NCI-H1092 treated with DMSO at 0.1 percent for 48 hours (cell line): ENCODE measurements at regions not wholly inside any gene's neighbourhood (a gene's known extent, or its start where the extent isn't known, plus 50 kb on each side); places are given as distances from the start of the nearest gene placed in this dataset.

Experiments
- DNase-seq: peaks from one replicate; lab custom pipeline; 2025; lab: John Stamatoyannopoulos, UW

DNA sequence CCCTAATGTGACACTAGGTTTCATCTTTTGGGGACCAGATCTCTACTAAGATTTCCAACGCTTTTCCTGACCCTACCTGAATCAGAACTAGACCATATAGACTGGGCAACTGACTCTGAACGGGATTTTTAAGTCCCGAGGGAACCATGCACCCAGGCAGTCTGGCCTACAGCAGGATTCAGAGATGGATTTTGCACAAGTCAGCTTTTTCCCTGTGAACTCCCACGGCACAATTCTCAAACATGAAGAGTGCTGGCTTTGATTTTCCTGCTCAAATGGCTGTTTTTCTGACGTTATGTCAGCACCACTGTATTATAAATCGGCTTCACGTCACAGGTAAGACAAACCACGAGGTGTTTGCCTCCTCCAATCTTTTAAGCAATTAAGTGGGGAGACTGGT, 409.1 kb downstream of the TCERG1L start:
- no peak for DNase-seq

DNA sequence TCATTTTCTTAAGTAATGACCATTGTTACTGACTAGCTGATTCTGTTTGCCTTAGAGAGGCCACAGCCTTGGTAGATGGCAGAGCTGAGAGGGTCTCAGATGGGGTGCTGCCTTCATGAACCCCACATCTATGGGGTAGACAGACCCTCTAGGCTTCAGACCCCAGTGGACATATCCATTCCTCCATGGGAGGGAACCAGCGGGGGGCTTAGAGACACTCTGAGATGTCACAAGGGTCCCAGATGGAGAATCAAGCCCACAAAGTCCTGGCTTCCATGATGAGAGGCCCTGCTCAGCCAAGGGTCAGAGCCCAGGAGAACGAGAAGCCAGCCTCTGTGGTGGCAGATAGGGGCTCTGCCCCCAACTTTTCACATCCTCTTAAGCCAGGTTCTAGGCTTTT, 408.6 kb downstream of the TCERG1L start:
- no peak for DNase-seq

DNA sequence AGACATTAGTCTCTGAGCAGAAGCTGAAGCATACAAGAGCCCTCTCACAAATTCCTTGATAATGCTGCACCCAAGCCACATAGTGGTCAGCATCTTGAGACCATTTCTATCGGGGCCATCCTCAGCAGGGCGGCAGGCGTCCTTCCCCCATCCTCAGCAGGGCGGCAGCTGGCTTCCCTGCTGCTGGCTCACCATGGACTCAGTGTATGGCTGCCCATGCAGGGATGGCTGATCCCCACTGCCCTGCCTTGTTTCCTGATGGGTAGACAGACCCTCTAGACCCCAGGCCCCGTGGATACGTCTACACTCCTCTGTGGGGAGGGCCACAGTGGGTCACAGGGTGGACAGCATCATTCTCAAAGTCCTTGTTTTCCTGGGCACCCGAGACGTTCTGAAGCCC, 406.8 kb downstream of the TCERG1L start:
- no peak for DNase-seq

DNA sequence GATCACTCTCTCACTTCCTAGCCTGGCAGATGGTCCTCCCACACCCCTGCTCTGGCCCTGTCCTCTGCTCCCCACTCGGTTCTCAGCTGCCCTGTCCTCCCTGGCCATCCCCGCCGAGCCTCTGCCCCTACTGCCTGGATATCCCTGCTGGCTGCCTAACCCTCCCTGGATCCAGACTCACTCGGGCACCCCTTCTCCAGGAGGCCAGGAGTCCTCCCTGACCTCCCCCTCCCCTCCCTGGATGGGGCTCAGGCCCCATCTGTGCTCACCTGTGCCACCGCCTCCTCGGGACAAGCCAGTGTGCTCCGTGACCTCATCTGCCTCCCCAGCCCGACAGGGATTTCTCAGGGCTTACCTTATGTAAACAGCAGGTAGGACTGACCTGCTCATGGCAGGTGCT, 406.1 kb downstream of the TCERG1L start:
- DNase-seq: no peak

DNA sequence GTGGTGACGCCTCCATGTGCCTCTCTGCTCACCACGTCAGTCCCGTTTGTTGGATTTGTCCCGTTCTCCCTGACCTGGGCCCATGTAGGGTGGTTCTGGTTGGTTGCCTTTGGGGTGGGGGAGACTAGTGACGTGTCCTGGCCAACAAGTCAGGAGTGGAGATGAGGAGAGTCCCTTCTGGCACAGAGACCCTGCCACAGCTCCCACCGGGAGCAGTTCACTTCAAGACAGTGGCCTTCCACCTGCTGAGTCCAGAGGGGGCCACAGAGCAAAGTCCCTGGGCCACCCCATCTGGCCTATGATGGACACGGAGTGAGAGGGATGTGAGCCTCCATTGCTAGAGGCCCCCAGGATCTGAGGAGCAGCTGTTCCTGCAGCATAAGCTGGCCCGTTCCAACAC, 405.6 kb downstream of the TCERG1L start:
- DNase-seq: no peak

DNA sequence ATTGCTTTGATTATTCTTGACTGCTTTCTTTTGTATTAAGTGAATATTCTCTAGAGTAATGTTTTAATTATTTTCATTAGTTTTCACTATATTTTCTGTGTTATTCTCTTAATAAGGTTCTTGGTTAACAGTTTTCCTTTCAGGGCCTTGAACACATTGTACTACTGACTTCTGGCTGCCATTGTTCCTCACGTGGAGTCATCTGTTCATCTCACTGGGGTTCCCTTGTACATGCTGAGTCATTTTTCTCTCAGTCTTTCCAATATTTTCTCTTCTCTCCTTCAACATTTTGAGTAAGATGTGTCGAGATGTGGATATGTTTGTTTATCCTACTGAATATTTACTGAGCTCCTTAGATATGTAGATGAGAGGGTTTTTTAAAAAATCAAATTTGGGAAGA, 400.7 kb downstream of the TCERG1L start:
- no peak for DNase-seq

DNA sequence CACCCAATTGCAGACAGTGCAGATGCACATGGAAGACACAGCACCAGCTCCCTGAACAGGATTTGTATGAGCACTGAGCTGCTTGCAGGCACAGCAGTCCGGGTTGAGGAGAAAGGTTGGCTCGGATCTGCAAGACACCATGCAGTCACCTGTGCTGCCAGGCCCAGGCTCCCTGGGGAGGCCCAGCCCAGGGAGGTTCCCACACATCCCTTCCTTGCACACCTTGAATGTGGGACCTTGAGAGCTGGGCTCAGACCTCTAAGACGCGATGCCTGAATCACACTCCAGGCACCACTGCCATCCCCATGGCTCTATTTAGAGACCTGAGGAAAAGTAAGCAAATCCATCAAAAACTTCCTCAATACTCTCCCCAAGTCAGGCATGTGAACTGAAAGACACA, 397.7 kb downstream of the TCERG1L start:
- DNase-seq: no peak

DNA sequence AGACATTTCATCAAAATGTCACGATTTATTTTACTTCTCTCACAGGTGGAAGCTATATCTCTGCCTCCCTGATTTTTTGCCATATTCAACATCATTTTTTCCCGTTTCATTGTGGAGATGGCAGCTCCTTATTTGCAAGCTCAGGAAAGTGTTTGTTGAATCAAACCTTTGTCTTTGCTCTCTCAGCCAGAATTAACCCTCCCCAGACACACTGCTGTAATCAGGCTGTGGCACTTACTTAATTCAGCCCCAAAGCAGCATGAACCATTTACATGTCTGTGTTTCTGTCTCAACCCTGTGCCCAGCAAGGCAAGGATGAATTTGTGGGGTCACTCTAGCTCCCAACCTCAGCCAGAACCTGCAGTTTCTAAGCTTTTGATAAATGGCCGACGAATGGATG, 397.2 kb downstream of the TCERG1L start:
- no peak for DNase-seq

DNA sequence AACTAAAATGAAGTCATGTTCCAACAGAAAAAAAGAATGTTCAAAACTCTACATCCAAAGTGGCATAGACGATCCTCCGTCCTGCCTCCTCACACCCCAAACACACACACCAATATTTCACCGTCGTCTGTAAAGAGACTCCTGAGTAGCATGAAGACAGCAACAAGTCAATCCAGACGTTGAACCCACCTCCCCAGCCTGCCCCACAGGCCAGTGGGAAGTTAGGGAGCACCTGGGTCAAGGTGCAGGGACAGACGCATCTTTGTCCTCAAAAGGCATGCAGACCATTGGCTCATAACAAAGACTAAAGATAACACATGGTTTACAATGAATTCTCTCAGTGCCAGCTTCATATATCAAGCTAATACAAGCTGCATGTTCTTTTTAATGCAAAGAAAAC, 396.5 kb downstream of the TCERG1L start:
- no peak for DNase-seq

DNA sequence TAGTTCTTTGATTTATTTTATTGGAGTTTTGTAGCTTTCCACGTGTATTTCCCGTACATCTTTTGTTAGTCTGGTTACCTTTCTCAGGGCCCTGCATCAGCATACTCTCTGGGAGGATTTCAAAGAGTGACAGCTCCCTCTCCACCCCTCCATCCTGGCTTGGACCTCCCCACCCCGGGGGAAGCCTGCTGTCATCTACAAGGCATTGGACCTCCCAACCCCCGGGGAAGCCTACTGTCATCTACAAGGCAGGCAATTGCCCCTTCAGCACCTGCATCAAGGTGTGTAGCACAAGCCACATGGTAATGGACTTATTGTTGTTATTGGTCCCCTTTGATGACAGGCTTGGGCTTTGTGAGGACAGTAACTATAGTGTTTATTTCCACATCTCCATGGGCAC, 390.1 kb downstream of the TCERG1L start:
- DNase-seq: no peak

DNA sequence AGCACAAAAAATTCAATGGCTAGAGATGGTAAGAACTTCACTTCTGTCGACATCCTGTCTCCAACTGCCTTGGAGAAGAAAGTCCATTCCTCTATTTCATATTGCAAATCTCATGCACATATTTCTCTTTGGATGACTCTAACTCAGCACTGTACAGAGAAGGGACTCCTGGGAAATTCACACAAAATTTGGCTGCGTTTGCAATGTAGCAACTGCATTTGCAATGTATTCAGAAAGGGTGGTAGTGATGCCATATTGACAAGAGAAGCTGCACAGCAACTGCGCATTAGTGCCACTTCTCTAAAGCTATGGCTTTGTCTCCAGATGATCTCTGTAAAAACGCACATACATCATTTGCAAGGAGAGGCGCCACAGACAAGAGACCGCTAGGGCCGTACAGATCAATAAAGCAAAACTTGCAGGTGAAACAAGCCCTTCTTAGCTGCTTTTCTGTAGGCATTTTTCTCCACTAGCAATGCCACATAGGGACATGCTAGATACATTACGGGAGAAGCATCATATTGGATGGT, 389.5 kb downstream of the TCERG1L start:
- no peak for DNase-seq

DNA sequence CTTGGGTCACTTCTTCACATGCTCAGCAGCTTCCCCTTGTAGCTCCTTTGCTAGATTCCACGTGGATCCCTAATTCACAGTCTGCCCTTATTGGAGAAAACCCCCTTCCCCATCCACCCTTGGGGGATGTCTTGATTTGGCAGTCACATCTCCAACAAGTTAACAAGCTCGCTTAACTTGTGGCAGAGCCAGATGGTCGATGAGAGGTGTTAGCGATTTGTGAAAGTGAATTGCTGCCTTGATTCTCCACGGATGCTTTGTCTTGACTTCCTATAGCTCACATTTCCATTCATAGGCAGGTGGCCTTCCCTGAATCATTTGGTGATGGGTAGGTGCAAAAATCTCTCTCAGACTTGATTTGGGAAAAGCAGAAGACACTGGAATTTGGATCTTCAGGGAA, 387.9 kb downstream of the TCERG1L start:
- no peak for DNase-seq

DNA sequence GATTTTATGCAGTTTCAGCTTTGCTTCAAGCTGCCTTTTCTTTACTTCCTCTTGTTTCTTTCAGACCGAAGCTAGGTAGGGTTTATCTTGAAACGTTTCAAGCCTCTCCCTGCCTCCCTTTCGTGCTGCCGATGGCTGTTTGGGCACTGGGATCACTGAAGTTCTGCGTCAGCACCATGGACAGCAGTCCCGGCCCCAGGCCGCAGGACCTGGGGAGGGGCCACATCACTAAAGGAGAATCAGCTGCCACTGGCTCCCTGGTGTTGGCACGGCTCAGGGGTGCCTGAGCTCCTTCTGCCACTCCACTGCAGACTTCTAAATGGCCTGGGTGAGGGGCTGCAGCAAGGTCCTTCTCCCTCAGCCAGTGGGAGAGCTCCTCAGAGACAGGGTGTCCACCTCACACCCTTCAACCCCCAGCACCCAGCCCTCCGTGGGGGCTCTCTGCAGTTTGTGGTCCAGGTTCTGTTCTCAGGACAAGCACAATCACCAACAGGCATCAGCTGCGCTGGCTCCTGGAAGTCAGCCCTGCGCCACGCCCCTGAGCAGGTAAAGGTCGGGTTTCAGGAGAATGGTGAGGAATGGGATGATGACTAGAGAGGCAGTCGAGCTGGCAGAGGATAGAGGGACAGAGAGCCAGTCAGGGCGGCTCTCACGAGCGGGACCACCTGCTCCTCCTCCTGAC, 387.2 kb downstream of the TCERG1L start:
- DNase-seq: no peak

DNA sequence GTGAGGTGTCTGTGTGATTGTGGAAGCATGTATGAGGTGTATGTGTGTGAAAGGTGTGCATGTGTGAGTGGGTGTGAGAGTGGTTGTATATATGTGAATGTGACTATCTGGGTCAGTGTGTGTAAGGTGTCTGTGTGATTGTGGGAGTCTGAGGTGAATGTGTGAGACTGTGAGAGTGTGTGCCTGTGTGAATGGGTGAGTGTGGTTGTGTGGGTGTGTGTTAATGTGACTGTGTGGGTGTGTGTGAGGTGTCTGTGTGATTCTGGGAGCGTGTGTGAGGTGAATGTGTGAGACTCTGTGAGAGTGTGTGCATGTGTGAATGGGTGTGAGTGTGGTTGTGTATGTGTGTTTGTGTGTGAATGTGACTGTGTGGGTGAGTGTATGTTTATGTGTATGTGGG, 385.1 kb downstream of the TCERG1L start:
- no peak for DNase-seq

DNA sequence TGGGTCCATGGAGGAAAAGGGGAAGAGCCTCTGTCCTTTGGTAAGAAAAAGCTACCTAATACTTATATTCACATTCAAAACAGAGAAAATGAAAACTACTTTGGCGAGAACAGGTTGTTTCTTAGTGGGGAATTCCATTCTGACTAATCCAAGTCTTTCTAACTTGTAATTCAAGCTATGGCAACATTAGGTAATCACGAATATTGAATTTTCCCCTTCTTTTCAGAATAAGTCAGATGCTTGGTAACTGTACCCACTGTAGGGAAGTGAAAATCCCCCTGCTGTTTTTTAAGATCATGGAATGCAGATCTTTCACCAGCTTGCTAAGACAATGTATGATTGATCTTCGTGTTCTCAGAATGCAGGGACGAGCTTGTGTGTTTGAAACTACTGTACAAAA, 384.4 kb downstream of the TCERG1L start:
- no peak for DNase-seq

DNA sequence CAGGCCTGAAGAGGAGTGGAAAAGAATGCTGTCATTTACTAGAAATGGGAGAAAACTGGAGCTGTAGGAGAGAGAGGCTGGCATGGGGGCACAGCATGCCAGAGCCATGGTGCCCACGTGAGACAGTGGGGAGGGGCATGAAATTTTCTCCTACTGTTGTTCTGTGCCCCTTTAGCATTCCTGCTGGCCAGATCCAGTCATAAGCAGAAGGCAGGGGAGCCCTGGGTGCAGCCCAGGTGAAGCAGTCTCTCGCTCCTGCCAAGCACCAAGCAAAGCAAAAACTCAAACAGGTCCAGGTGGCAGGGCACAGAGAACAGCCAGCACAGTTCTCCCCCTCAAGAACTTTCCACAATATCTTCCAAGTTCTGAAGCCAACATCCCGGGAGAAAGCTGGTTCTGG, 383.2 kb downstream of the TCERG1L start:
- no peak for DNase-seq

DNA sequence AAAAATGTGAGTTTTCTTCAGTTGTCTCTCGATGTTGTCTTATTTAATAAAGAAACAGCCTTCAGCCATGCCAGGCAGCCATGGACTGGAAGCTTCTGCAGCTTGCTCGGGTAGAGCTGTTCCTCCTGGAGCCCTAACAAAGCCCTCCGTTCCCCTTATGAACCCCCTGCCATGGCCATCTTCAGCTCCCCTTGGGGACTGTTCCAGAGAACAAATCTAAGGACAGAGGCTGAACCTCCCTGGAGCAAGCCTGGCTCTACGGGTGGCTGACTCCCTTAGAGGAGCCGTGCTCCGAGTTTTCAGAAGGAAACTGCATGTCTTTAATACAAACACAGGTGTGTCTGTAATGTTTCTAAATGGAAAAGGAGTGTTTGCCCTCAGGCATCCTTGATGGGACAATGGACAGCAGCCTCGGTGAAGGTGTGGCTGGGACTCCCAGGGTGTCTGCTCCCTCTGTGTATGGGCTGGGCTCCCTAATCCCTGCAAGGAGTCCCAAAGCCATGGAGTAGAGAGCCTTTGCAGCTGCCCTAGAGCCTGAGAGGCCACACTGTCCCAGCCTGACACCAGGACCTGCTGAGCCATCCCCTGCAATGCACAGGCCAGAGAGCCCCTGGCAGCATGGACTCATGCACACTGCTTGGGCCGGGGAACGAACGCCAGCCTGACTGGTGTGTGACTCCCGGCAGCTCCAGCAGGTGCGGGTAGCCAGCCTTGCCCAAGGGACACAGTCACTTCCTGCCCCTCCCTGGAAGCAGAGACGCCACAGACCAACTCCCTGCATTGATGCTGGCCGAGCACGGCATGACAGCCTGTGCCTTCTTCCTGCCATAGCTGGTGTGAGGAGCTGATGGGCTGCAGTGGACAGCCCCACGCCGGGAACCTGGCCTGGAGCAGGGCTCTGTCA, 381.8 kb downstream of the TCERG1L start:
- DNase-seq: no peak

DNA sequence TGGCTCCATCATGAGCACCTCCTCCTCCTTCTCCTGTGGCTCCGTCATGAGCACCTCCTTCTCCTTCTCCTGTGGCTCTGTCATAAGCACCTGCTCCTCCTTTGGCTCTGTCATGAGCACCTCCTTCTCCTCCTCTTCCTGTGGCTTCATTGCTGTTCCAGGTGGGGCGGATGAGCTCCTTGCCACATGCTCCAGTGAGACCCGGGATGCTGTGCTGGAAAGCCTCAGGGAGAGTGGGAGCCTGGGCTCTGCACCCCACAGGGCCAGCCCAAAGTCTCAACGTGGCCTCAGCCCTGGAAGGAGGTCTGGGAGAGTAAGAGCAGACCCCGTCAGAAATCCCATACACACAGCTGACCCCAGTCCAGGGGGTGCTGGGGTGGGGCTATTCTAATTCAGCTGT, 380.7 kb downstream of the TCERG1L start:
- no peak for DNase-seq

DNA sequence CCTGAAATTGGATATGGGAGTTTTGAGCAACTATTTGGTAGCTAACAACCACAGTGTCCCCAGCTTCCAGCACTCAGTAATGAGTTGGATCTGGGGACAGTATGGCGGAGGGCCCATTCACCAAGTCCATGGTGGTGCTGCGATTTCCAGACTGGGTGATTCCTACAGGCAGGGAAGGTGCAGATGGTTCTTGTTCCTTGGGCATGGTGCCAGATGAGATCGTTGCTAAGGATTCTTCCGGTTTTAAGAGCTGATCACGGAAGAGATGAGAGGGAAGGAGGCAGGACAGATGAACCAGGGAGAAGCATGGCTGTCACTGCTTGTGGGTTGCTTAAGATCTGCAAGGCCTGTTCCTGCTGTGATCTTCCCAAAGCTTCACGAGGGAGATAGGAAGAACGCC, 380.3 kb downstream of the TCERG1L start:
- DNase-seq: no peak

DNA sequence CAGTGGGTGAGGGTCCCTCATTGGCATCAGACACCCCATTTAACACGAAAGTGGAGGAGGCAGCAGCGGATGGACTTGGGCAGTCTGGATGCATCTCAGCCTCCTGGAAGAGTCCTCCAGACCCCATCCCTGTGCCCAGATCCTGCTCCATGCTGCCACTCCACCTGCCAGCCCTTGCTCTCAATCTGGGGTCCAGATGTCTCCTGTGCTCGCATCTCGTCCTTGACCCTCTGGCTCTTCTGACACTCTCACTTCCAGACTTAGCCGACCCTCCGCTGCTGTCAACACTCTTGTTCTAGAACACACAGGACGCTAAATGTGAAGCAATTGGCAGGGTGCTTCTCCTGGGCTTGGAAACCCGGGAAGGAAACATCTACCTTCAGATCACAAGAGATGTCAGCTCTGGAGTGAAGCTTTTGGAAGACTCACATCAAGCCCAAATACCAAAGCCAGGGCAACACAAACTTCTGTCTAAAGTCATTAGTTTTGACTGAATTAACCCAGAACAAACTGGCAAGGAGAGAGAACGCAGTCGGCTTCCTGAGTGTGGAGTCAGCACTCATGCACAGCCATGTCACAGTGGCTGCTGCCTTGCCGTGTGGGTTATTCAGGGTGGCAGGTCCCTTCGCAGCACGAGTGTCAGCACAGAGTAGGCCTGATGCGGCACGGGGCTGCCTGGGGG, 379.1 kb downstream of the TCERG1L start:
- DNase-seq: no peak

DNA sequence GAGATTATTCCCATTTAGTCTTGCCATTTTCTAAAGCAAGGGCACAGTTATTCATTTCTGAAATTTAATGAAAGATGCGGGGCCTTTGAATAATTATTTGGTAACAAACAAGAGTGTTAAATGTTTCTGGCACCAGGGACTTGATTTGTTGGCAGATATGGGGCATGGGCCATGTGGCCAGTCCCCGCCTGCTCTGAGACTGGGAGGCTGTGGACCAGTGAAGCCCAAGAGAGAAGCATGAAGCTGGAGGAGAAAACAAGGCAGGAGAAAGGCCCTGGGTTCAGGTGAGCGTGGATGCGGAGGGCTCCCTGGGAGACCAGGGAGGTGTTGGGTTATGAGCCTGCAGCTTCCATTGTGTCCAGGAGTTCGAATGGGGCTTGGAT, 378.5 kb downstream of the TCERG1L start:
- DNase-seq: no peak

DNA sequence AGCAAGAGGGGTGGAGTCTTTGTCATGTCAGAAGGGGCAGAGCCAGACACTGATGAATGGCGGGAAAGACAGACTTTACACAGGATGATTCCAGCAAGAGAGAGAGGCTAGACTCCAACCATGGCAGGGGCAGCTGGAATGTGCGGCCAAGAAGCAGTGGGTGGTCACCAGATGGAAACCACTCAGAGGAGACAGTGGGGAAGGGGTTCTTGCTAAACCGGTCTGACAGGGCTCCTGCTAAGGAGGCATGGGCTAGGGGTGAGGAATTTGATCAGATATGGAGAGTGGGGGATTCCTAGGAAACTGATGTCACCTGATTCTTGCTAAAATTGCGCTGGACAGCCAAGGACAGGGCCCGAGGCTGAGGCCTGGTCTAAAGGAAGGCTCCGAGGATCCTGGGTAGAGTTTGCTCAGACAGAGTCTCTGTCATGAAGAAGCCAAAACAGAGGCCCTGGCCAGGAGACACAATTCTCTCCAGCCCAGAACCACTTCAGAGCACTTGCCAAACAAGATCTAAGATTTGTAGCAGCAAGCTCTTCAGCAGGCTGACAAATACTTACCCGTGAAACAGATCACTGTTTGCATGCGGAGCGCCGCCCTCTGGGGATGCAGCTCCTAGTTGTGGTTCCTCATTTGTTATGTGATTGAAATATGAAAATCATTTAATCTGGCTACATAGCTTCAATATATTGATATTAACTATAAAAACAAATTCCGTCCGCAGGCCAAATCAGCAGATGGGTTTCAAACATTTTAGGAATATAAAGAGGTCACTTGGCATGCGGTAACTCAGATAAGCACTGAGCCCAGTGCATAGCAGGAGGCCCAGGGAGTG, 377.0 kb downstream of the TCERG1L start:
- no peak for DNase-seq
